ENCODE measurements at regions not wholly inside any gene's neighbourhood (a gene's known extent, or its start where the extent isn't known, plus 50 kb on each side); places are given as distances from the start of the nearest gene placed in this dataset.
A peak's percentile ranks its signal among the peaks of the same experiment; 100 is the strongest.

GRCh38 chr3:194769020-194769643 lies 83.4 kb downstream of the FAM43A start:
- H3K27ac ChIP-seq, result peak overlapping the region in 2 of 3 donors; percentile 26 to 40
- H3K27me3 ChIP-seq, result no peaks in the 10 kb centered on the region
- no peaks in the 10 kb centered on the region for H3K36me3 ChIP-seq
- no peaks in the 10 kb centered on the region for H3K9me3 ChIP-seq
- DNase-seq, result peak; percentile 98 to 99
- TF ChIP-seq CTCF (IDR thresholded peaks at IDR 0.05), result peak in 2 of 6 experiments; percentile 5 to 6
- peak in 1 of 2 donors; percentile 52 for TF ChIP-seq POLR2A (IDR thresholded peaks at IDR 0.05)
- peak overlapping the region in 1 of 3 donors; percentile 17 for H3K4me3 ChIP-seq (replicated peaks in 1 of 3)
- H3K4me1 ChIP-seq, result peaks cover 23 to 36% of the 10 kb centered on the region in 2 donors
- WGBS, 2 donors, result 4 to 6% methylated on average over 16 of the region's 16 CpGs
- intact Hi-C loops (cut with DNase I), result no loop called here

- no peak overlapping the region for H3K4me3 ChIP-seq (replicated peaks in 1 of 3)
- 81 to 84% methylated on average over 13 of the region's 13 CpGs for WGBS, 2 donors
- no peaks in the 10 kb centered on the region for H3K27me3 ChIP-seq
- intact Hi-C loops (cut with DNase I), result no loop called here
- no peak overlapping the region for H3K27ac ChIP-seq
- no peak for DNase-seq
- no peaks in the 10 kb centered on the region for H3K36me3 ChIP-seq
- peaks cover 21 to 39% of the 10 kb centered on the region in 2 donors for H3K4me1 ChIP-seq
- no peaks in the 10 kb centered on the region for H3K9me3 ChIP-seq
- TF ChIP-seq CTCF (IDR thresholded peaks at IDR 0.05) (no peak), POLR2A (IDR thresholded peaks at IDR 0.05) (no peak)
Observed at GRCh38 chr3:194772241-194773000, 86.7 kb downstream of the FAM43A start.

DNA sequence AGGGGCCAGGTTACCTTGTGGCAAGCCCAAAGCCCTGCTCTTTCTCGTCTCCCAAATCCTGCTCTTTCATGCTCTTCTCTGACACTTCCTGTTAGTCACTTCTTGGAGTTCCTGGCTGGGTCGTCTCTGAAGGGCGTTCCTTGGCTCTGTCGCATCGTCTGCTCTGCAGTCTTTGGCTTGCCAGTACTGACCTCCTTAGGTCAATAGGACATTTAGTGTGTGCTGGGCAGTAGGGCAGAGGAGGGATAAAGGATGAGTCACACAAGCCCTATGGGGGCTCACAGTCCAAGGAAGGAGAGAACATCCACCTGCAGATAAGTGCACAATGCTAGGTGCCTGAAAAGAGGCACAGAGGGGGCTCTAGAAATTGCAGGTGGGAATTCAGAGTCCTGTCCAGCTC lies 87.5 kb downstream of the FAM43A start:
- Histone ChIP-seq H3K4me1 (peaks cover 24 to 37% of the 10 kb centered on the region in 2 donors), H3K9me3 (no peaks in the 10 kb centered on the region), H3K27ac (no peak overlapping the region), H3K4me3 (replicated peaks in 1 of 3) (no peak overlapping the region), H3K36me3 (no peaks in the 10 kb centered on the region), H3K27me3 (no peaks in the 10 kb centered on the region)
- WGBS, 2 donors, result 57 to 70% methylated on average over 5 of the region's 5 CpGs
- no peak for DNase-seq
- intact Hi-C loops (cut with DNase I), result no loop called here
- TF ChIP-seq CTCF (IDR thresholded peaks at IDR 0.05) (no peak), POLR2A (IDR thresholded peaks at IDR 0.05) (no peak)

DNA sequence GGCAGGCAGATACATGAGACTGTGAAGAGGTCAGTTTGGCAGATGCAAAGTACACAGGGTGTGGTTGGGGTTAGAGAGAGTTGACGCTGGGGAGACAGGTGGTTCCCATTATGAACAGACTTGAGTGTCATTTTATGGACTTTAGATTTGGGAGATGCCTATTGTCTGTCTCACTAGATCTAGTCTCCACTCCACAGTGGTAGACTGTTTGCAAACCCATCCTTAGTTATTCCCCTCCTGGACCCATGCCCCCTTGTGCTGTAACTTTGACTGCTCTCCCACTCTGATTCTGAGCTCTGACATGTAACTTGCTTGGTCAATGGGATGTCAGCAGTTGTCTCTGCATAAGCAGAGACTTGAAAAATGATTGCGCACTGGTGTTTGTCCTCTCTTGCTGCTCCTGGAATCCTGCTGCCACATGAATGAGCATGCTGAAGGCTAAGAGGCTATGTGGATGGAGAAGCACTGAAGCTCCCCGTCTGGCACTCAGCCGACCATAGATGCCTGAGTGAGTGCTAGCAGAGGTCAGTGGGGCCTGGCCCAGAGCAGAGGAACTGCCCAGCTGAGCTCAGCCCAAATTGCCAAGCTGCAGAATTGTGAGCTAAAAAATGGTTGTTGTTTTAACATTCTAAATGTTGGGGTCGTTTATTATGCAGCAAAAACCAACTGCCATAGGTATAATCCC lies 88.2 kb downstream of the FAM43A start:
- intact Hi-C loops (cut with DNase I), result no loop called here
- TF ChIP-seq CTCF (IDR thresholded peaks at IDR 0.05) (no peak), POLR2A (IDR thresholded peaks at IDR 0.05) (no peak)
- no peaks in the 10 kb centered on the region for H3K9me3 ChIP-seq
- H3K4me3 ChIP-seq (replicated peaks in 1 of 3), result no peak overlapping the region
- peaks cover 20 to 34% of the 10 kb centered on the region in 2 donors for H3K4me1 ChIP-seq
- no peak overlapping the region for H3K27ac ChIP-seq
- peak; percentile 39 to 63 for DNase-seq
- WGBS, 2 donors, result 61 to 68% methylated on average over 5 of the region's 5 CpGs
- H3K36me3 ChIP-seq, result no peaks in the 10 kb centered on the region
- H3K27me3 ChIP-seq, result no peaks in the 10 kb centered on the region

All from thyroid gland (tissue), 4 donors.